Activated CD8-positive, alpha-beta T cell treated with anti-CD3 and anti-CD28 coated beads for 36 hours (primary cell): ENCODE measurements at regions not wholly inside any gene's neighbourhood (a gene's known extent, or its start where the extent isn't known, plus 50 kb on each side); places are given as distances from the start of the nearest gene placed in this dataset.

Experiments used
- ATAC-seq: fragments of 200-7000 bp; cut with Tn5 transposase; one replicate; pipeline ENCODE4 v1.10.0; 2021; ENCODE audit warnings: mild to moderate bottlenecking, moderate library complexity
- CTCF ChIA-PET: fragments of 350-600 bp; sonication (Branson Sonifier 250); formaldehyde crosslinking; loops from one replicate; lab custom pipeline; 2021; ENCODE audit warnings: antibody characterized with exemption; lab: Charles Lee
- POLR2A ChIA-PET: fragments of 350-600 bp; sonication (Branson Sonifier 250); formaldehyde crosslinking; loops from one replicate; lab custom pipeline; 2021; ENCODE audit warnings: antibody characterized with exemption; lab: Charles Lee
- DNase-seq: peaks from one replicate; pipeline ENCODE4 v3.0.0-alpha.2; 2020
- H3K27ac Mint-ChIP-seq: one replicate; pipeline ENCODE4 v1.8.0; 2021; ENCODE audit warnings: mild to moderate bottlenecking, mixed read lengths
- H3K27me3 Mint-ChIP-seq: one replicate; pipeline ENCODE4 v1.8.0; 2021; ENCODE audit warnings: mixed read lengths
- H3K36me3 Mint-ChIP-seq: one replicate; pipeline ENCODE4 v1.8.0; 2021; ENCODE audit warnings: low read depth, mixed read lengths
- H3K4me1 Mint-ChIP-seq: one replicate; pipeline ENCODE4 v1.8.0; 2021; ENCODE audit warnings: low read depth, mixed read lengths
- H3K4me3 Mint-ChIP-seq: one replicate; pipeline ENCODE4 v1.8.0; 2021; ENCODE audit warnings: mild to moderate bottlenecking, moderate library complexity, mixed read lengths
- H3K9me3 Mint-ChIP-seq: one replicate; pipeline ENCODE4 v1.8.0; 2021; ENCODE audit warnings: mixed read lengths
- intact Hi-C: fragments of 100-400 bp; cut with micrococcal nuclease; formaldehyde crosslinking; loops from one replicate; pipeline ENCODE4 v1.10.0; 2022
- TF ChIP-seq, protein P1 (sequence below): fragments of 200-600 bp; IDR thresholded peaks from one replicate; pipeline ENCODE4 v1.8.0; 2022; ENCODE audit warnings: antibody characterized with exemption, mild to moderate bottlenecking

DNA sequence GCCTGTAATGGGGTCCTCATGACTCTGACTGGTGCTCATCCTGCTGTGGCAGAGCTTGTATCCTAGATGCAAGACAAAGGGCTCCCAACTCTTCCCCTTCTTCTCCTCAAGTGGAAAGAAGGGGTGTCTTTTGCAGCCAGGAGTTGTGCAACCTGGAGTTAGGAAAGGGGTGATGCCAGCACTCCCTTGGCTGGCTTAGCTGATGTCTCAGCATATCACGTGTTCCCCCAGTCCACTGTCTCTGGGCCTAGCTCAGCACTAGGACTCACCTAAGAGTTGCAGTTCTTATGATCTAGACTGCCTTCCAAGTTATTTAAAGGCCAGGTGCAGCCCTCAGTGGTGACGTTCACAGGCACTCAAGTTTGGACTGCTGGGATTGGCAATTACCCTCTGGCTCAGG is 146.2 kb upstream of the GORAB start:
- Mint-ChIP-seq H3K4me1 (no peaks in the 10 kb centered on the region), H3K27ac (no peak overlapping the region), H3K36me3 (no peaks in the 10 kb centered on the region), H3K4me3 (no peak overlapping the region), H3K9me3 (no peaks in the 10 kb centered on the region), H3K27me3 (peaks cover 12% of the 10 kb centered on the region)
- intact Hi-C loops = no loop called here
- CTCF ChIA-PET = no interaction called here
- DNase-seq (no peak), ATAC-seq (no peak)
- TF ChIP-seq, protein P1, sequence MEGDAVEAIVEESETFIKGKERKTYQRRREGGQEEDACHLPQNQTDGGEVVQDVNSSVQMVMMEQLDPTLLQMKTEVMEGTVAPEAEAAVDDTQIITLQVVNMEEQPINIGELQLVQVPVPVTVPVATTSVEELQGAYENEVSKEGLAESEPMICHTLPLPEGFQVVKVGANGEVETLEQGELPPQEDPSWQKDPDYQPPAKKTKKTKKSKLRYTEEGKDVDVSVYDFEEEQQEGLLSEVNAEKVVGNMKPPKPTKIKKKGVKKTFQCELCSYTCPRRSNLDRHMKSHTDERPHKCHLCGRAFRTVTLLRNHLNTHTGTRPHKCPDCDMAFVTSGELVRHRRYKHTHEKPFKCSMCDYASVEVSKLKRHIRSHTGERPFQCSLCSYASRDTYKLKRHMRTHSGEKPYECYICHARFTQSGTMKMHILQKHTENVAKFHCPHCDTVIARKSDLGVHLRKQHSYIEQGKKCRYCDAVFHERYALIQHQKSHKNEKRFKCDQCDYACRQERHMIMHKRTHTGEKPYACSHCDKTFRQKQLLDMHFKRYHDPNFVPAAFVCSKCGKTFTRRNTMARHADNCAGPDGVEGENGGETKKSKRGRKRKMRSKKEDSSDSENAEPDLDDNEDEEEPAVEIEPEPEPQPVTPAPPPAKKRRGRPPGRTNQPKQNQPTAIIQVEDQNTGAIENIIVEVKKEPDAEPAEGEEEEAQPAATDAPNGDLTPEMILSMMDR = no peak
- POLR2A ChIA-PET = interaction anchor here (0.5 kb wide), 1 partner anchor 368 kb away, joined by 3 read pairs; no protein-coding TSS in a partner anchor

DNA sequence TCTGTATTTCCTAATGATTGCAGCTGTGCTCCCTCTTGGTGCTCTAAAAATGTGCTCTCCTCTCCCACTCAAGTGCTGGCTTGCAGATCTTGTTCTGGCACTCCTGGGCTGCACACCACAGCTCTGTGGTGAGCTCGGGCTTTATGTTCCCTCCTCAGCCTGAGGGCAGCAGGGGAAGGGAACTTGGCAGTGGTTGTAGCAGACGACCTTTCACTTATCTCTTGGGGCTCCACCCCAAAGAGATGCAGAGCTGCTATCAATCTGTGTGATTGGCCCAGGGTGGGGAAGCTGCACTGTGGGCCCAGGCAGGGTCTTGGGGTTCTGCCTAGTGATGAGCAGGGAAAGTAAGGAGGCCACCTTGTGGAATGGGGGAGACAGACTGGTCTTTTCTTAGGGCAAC is 143.5 kb upstream of the GORAB start:
- no peak overlapping the region for H3K4me3 Mint-ChIP-seq
- CTCF ChIA-PET = no interaction called here

DNA sequence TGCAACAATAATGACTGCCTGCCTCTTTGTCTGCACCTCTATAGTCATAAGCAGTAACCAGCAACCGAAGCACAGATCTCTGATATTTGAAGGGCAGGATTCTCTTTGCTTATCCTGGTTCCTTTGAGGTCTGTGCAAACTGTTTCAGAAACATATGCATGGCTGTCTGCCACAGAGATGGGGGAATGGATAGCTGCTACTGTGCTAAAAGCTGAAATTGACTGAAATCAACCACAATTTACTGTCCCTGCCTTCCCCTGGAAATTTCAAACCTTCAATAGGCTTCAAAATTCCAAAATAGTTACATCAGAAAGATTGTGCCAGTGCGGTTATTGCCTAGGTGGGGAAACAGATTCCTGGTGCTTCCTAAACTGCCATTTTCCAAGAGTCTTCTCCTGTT is 136.8 kb upstream of the GORAB start:
- TF ChIP-seq, protein P1 = no peak
- no peak for DNase-seq
- ChIA-PET POLR2A (no interaction called here), CTCF (no interaction called here)
- no peak overlapping the region for H3K4me3 Mint-ChIP-seq
- intact Hi-C loops = no loop called here
- no peaks in the 10 kb centered on the region for H3K36me3 Mint-ChIP-seq
- no peak for ATAC-seq
- no peak overlapping the region for H3K27ac Mint-ChIP-seq
- no peaks in the 10 kb centered on the region for H3K4me1 Mint-ChIP-seq
- peaks cover 21% of the 10 kb centered on the region for H3K27me3 Mint-ChIP-seq
- H3K9me3 Mint-ChIP-seq = peaks cover 6% of the 10 kb centered on the region

More for the DNA sequence above, 143.5 kb upstream of the GORAB start:
- POLR2A ChIA-PET = no interaction called here
- no peak for DNase-seq
- no peaks in the 10 kb centered on the region for H3K4me1 Mint-ChIP-seq
- no peak for ATAC-seq
- intact Hi-C loops = no loop called here
- H3K27me3 Mint-ChIP-seq = peaks cover 15% of the 10 kb centered on the region
- H3K36me3 Mint-ChIP-seq = no peaks in the 10 kb centered on the region
- H3K27ac Mint-ChIP-seq = no peak overlapping the region
- TF ChIP-seq, protein P1 = no peak
- no peaks in the 10 kb centered on the region for H3K9me3 Mint-ChIP-seq

DNA sequence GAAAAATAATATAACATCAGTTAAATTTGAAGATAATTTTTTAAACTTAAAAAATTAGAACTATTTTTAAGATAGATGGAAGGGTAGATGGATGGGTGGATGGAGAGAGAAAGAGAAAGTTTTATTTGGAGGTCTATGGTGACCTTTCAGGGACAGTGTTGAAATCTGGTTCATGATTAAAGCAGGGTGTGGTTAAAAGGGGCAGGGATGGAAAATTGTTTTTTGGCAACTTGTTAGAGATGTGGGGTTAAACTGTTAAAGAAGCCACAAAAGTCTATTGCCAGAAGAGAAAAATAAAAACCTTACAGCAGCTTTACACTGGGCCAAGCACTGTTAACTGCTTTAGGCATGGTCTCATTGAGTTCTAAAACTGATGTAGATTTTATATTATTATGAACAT is 134.9 kb upstream of the GORAB start:
- H3K27me3 Mint-ChIP-seq = peaks cover 15% of the 10 kb centered on the region
- ChIA-PET POLR2A (no interaction called here), CTCF (no interaction called here)
- H3K4me3 Mint-ChIP-seq = no peak overlapping the region
- TF ChIP-seq, protein P1 = no peak
- ATAC-seq (no peak), DNase-seq (no peak)
- H3K9me3 Mint-ChIP-seq = peaks cover 6% of the 10 kb centered on the region
- H3K4me1 Mint-ChIP-seq = no peaks in the 10 kb centered on the region
- intact Hi-C loops = no loop called here
- no peak overlapping the region for H3K27ac Mint-ChIP-seq
- H3K36me3 Mint-ChIP-seq = no peaks in the 10 kb centered on the region

DNA sequence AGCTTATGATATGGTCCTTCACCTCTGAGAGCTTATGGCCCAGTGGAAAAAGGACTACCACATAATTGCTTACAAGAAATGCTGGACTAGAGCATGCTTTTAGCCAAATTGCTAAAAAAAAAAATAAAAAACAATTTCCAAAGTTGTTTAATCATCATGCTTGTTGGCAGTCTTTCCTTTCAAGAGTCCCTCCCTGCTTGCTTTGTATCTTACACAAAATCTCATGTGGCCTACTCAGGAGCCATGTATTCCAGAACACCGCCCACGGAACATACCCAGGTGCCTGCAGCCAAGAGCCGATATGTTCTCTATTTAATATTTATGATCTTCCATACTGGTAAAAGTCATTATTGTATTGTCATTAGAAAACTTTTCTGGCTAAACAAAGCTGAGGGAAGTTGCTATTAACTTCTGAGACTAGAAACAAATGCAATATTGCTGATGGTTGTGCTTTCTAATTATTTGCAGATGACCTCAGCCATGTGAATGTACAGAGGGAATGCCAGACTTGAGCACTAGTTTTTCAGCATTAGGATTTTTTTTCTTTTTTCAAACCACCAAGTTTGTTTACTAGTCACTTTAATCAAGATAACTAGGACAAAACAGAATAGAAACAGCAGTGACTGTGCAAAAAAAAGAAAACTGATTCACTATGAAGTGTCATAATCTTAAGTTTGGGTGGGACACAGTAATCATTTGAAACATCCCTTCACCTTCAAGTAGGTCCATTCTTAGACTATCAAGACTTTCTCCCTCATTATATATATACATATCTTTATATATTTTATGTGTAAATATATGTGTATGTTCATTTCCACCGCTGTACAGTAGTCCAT is 129.3 kb upstream of the GORAB start:
- TF ChIP-seq, protein P1 = no peak
- no peak for DNase-seq
- intact Hi-C loops = no loop called here
- CTCF ChIA-PET = no interaction called here
- Mint-ChIP-seq H3K4me1 (no peaks in the 10 kb centered on the region), H3K9me3 (no peaks in the 10 kb centered on the region), H3K36me3 (no peaks in the 10 kb centered on the region), H3K4me3 (no peak overlapping the region), H3K27ac (no peak overlapping the region), H3K27me3 (peaks cover 10% of the 10 kb centered on the region)
- POLR2A ChIA-PET = no interaction called here
- ATAC-seq = no peak
